Thyroid gland (tissue), 4 donors: ENCODE measurements at regions not wholly inside any gene's neighbourhood (a gene's known extent, or its start where the extent isn't known, plus 50 kb on each side); places are given as distances from the start of the nearest gene placed in this dataset.

Experiments
- CTCF ChIP-seq, 6 experiments: fragments of 200-600 bp in 3 of 6; fragments of 450-650 bp in 3 of 6; sonication (generic) in 3 of 6; IDR thresholded peaks; one replicate each; pipeline ENCODE4 v1.5.1; 2016 to 2019; ENCODE audit warnings: antibody characterized with exemption in 6 of 6, mild to moderate bottlenecking in 2 of 6, inconsistent platforms in 1 of 6, moderate library complexity in 1 of 6
- POLR2A ChIP-seq, 2 donors: fragments of 450-650 bp; IDR thresholded peaks; one replicate each; pipeline ENCODE4 v1.6.1; 2017; ENCODE audit warnings: antibody characterized with exemption in 2 of 2, mild to moderate bottlenecking in 2 of 2, moderate library complexity in 1 of 2

- TF ChIP-seq CTCF (IDR thresholded peaks at IDR 0.05): no peak
- no peak for TF ChIP-seq POLR2A (IDR thresholded peaks at IDR 0.05)
Observed at GRCh38 chr9:88930716-88931115, 60.6 kb upstream of the S1PR3 start.
